GM12865 (cell line): ENCODE measurements at regions not wholly inside any gene's neighbourhood (a gene's known extent, or its start where the extent isn't known, plus 50 kb on each side); places are given as distances from the start of the nearest gene placed in this dataset.

Source experiments
- DNase-seq: peaks from one replicate; pipeline ENCODE4 v3.0.0; 2010; ENCODE audit warnings: low read depth
- H3K4me3 ChIP-seq: 2 replicates; pipeline ENCODE4 v1.5.1; 2011; ENCODE audit warnings: mild to moderate bottlenecking, low read depth, low read length, control low read depth
- CTCF ChIP-seq: IDR thresholded peaks from 2 replicates; pipeline ENCODE4 v1.5.1; 2011; ENCODE audit warnings: low read length, control low read depth, low read depth, inconsistent platforms; ENCODE audit not compliant: insufficient read depth; ENCODE audit errors: missing control alignments

- no peak for DNase-seq
- no peak overlapping the region for H3K4me3 ChIP-seq
- no peak for TF ChIP-seq CTCF
These were observed 1343.5 kb downstream of the SUCLG1 start for GRCh38 chr2:83115606-83116005.

GRCh38 chr2:83115155-83115554 is 1343.9 kb downstream of the SUCLG1 start:
- no peak for TF ChIP-seq CTCF
- no peak overlapping the region for H3K4me3 ChIP-seq
- no peak for DNase-seq

GRCh38 chr2:83113953-83114352 is 1345.1 kb downstream of the SUCLG1 start:
- DNase-seq, result no peak
- H3K4me3 ChIP-seq, result no peak overlapping the region
- no peak for TF ChIP-seq CTCF

- DNase-seq, result no peak
- no peak overlapping the region for H3K4me3 ChIP-seq
- no peak for TF ChIP-seq CTCF
These were observed 1346.2 kb downstream of the SUCLG1 start for GRCh38 chr2:83112858-83113257.

GRCh38 chr2:83109284-83109683 is 1349.8 kb downstream of the SUCLG1 start:
- no peak for DNase-seq
- TF ChIP-seq CTCF, result no peak
- H3K4me3 ChIP-seq, result no peak overlapping the region

- no peak overlapping the region for H3K4me3 ChIP-seq
- no peak for TF ChIP-seq CTCF
- DNase-seq, result no peak
These were observed 1352.2 kb downstream of the SUCLG1 start for GRCh38 chr2:83106853-83107252.

GRCh38 chr2:83104202-83104601 is 1354.9 kb downstream of the SUCLG1 start:
- no peak for DNase-seq
- TF ChIP-seq CTCF, result no peak
- H3K4me3 ChIP-seq, result no peak overlapping the region
